Kidney epithelial cell (primary cell): ENCODE measurements at regions not wholly inside any gene's neighbourhood (a gene's known extent, or its start where the extent isn't known, plus 50 kb on each side); places are given as distances from the start of the nearest gene placed in this dataset.
"Not testable (repeated sequence)": the region's sequence is repeated elsewhere in the genome, so short reads cannot be mapped to it uniquely, and the experiment has no call there.

ENCODE experiments used
- DNase-seq: peaks from one replicate; pipeline ENCODE4 v3.0.0-alpha.2; 2010; ENCODE audit warnings: low read depth
- H3K27me3 ChIP-seq: 2 replicates; pipeline ENCODE4 v1.6.0; 2011; ENCODE audit warnings: low read length; ENCODE audit not compliant: control insufficient read depth, insufficient read depth
- H3K36me3 ChIP-seq: 2 replicates; pipeline ENCODE4 v1.5.1; 2011; ENCODE audit warnings: low read length; ENCODE audit not compliant: control insufficient read depth, insufficient read depth
- H3K4me3 ChIP-seq: 2 replicates; pipeline ENCODE4 v1.5.1; 2011; ENCODE audit warnings: low read depth, mild to moderate bottlenecking, control low read depth, low read length
- CTCF ChIP-seq: IDR thresholded peaks from 2 replicates; pipeline ENCODE4 v1.5.1; 2011; ENCODE audit warnings: mild to moderate bottlenecking, moderate library complexity, low read length, control low read depth, inconsistent platforms; ENCODE audit not compliant: insufficient read depth, poor library complexity, severe bottlenecking

- DNase-seq: no peak
- no peaks in the 10 kb centered on the region for H3K27me3 ChIP-seq
- TF ChIP-seq CTCF: no peak
Observed at GRCh38 chr11:122572592-122572991, 82.9 kb upstream of the UBASH3B start.

GRCh38 chr11:122563761-122564160 lies 91.8 kb upstream of the UBASH3B start:
- no peak for DNase-seq
- no peak overlapping the region for H3K4me3 ChIP-seq
- TF ChIP-seq CTCF: no peak
- no peaks in the 10 kb centered on the region for H3K36me3 ChIP-seq
- H3K27me3 ChIP-seq: no peaks in the 10 kb centered on the region

More at GRCh38 chr11:122572592-122572991, 82.9 kb upstream of the UBASH3B start:
- no peaks in the 10 kb centered on the region for H3K36me3 ChIP-seq
- H3K4me3 ChIP-seq: no peak overlapping the region

- no peak for DNase-seq
- no peak for TF ChIP-seq CTCF
- Histone ChIP-seq H3K27me3 (no peaks in the 10 kb centered on the region), H3K36me3 (no peaks in the 10 kb centered on the region), H3K4me3 (no peak overlapping the region)
Observed at GRCh38 chr11:122559734-122560382, 95.7 kb upstream of the UBASH3B start.

GRCh38 chr11:122559218-122559617 lies 96.3 kb upstream of the UBASH3B start:
- not testable (repeated sequence) for H3K27me3 ChIP-seq, H3K36me3 ChIP-seq, DNase-seq, H3K4me3 ChIP-seq

GRCh38 chr11:122557163-122557562 lies 98.4 kb upstream of the UBASH3B start:
- DNase-seq, H3K36me3 ChIP-seq, H3K27me3 ChIP-seq, H3K4me3 ChIP-seq: not testable (repeated sequence)

GRCh38 chr11:122556605-122557004 lies 98.9 kb upstream of the UBASH3B start:
- DNase-seq: no peak
- TF ChIP-seq CTCF: peak; percentile 45
- Histone ChIP-seq H3K27me3 (no peaks in the 10 kb centered on the region), H3K36me3 (no peaks in the 10 kb centered on the region), H3K4me3 (peak overlapping the region; percentile 22)

GRCh38 chr11:122538060-122538459 lies 117.5 kb upstream of the UBASH3B start:
- Histone ChIP-seq H3K4me3 (no peak overlapping the region), H3K27me3 (no peaks in the 10 kb centered on the region), H3K36me3 (no peaks in the 10 kb centered on the region)
- TF ChIP-seq CTCF: no peak
- DNase-seq: no peak
